Peyer's patch (tissue), 4 donors: ENCODE measurements at regions not wholly inside any gene's neighbourhood (a gene's known extent, or its start where the extent isn't known, plus 50 kb on each side); places are given as distances from the start of the nearest gene placed in this dataset.

Experiments
- DNase-seq, 3 donors: peaks; one replicate each; pipeline ENCODE4 v3.0.0-alpha.2; 2017 to 2019
- H3K27ac ChIP-seq, 4 donors: fragments of 200-600 bp; sonication (generic); one replicate each; pipeline ENCODE4 v1.5.1; 2016 to 2019
- H3K27me3 ChIP-seq, 2 donors: fragments of 200-600 bp; sonication (generic); one replicate each; pipeline ENCODE4 v1.5.1; 2019
- H3K36me3 ChIP-seq, 3 donors: fragments of 200-600 bp; sonication (generic); one replicate each; pipeline ENCODE4 v1.5.1; 2016 to 2019
- H3K4me1 ChIP-seq, 4 donors: fragments of 200-600 bp; sonication (generic); one replicate each; pipeline ENCODE4 v1.5.1; 2016 to 2019
- H3K4me3 ChIP-seq, 4 donors: fragments of 200-600 bp; sonication (generic); 1 replicate in 3 of 4; 2 replicates in 1 of 4; pipeline ENCODE4 v1.5.1; 2016 to 2019; ENCODE audit warnings: mild to moderate bottlenecking in 1 of 4
- H3K9me3 ChIP-seq, 4 donors: fragments of 200-600 bp; sonication (generic); one replicate each; pipeline ENCODE4 v1.5.1; 2016 to 2019; ENCODE audit warnings: mild to moderate bottlenecking in 1 of 4
- CTCF ChIP-seq, 6 experiments: fragments of 450-650 bp in 4 of 6; fragments of 200-600 bp in 2 of 6; sonication (generic) in 1 of 6; IDR thresholded peaks; one replicate each; pipeline ENCODE4 v1.5.1; 2017 to 2019; ENCODE audit warnings: antibody characterized with exemption in 6 of 6, mild to moderate bottlenecking in 3 of 6, moderate library complexity in 1 of 6
- POLR2A ChIP-seq, 2 donors: fragments of 450-650 bp; IDR thresholded peaks; one replicate each; pipeline ENCODE4 v1.5.1; 2017; ENCODE audit warnings: antibody characterized with exemption in 2 of 2, mild to moderate bottlenecking in 2 of 2, moderate library complexity in 2 of 2

GRCh38 chr20:53755733-53756531, 162.3 kb upstream of the ZNF217 start:
- Histone ChIP-seq H3K4me1 (peaks cover 0 to 28% (median 18%) of the 10 kb centered on the region in 4 donors), H3K27me3 (no peaks in the 10 kb centered on the region), H3K27ac (no peak overlapping the region), H3K4me3 (no peak overlapping the region), H3K36me3 (no peaks in the 10 kb centered on the region), H3K9me3 (no peaks in the 10 kb centered on the region)
- TF ChIP-seq CTCF (IDR thresholded peaks at IDR 0.05), result no peak
- no peak for TF ChIP-seq POLR2A (IDR thresholded peaks at IDR 0.05)
- no peak for DNase-seq

GRCh38 chr20:53753880-53754459, 160.3 kb upstream of the ZNF217 start:
- TF ChIP-seq CTCF (IDR thresholded peaks at IDR 0.05) (no peak), POLR2A (IDR thresholded peaks at IDR 0.05) (no peak)
- Histone ChIP-seq H3K4me3 (peak overlapping the region in 1 of 4 donors; percentile 28), H3K27ac (peak overlapping the region; percentile 38 to 79 (median 56)), H3K4me1 (peaks cover 0 to 32% (median 19%) of the 10 kb centered on the region in 4 donors), H3K36me3 (no peaks in the 10 kb centered on the region), H3K27me3 (no peaks in the 10 kb centered on the region), H3K9me3 (no peaks in the 10 kb centered on the region)
- no peak for DNase-seq

GRCh38 chr20:53752971-53753879, 159.6 kb upstream of the ZNF217 start:
- H3K36me3 ChIP-seq, result no peaks in the 10 kb centered on the region
- peak overlapping the region in 1 of 4 donors; percentile 28 for H3K4me3 ChIP-seq
- H3K9me3 ChIP-seq, result no peaks in the 10 kb centered on the region
- no peaks in the 10 kb centered on the region for H3K27me3 ChIP-seq
- H3K4me1 ChIP-seq, result peaks cover 0 to 32% (median 19%) of the 10 kb centered on the region in 4 donors
- TF ChIP-seq CTCF (IDR thresholded peaks at IDR 0.05), result no peak
- TF ChIP-seq POLR2A (IDR thresholded peaks at IDR 0.05), result no peak
- H3K27ac ChIP-seq, result peak overlapping the region; percentile 46 to 79 (median 59)
- DNase-seq, result no peak

- no peak for DNase-seq
- H3K36me3 ChIP-seq, result no peaks in the 10 kb centered on the region
- H3K9me3 ChIP-seq, result no peaks in the 10 kb centered on the region
- peak overlapping the region; percentile 47 to 79 (median 58) for H3K27ac ChIP-seq
- H3K4me1 ChIP-seq, result peaks cover 0 to 32% (median 19%) of the 10 kb centered on the region in 4 donors
- no peak overlapping the region for H3K4me3 ChIP-seq
- TF ChIP-seq POLR2A (IDR thresholded peaks at IDR 0.05) (no peak), CTCF (IDR thresholded peaks at IDR 0.05) (no peak)
- no peaks in the 10 kb centered on the region for H3K27me3 ChIP-seq
Measured at GRCh38 chr20:53752583-53752970, 158.9 kb upstream of the ZNF217 start.

- H3K4me1 ChIP-seq, result peaks cover 0 to 32% (median 19%) of the 10 kb centered on the region in 4 donors
- H3K36me3 ChIP-seq, result no peaks in the 10 kb centered on the region
- no peaks in the 10 kb centered on the region for H3K27me3 ChIP-seq
- DNase-seq, result no peak
- TF ChIP-seq POLR2A (IDR thresholded peaks at IDR 0.05) (no peak), CTCF (IDR thresholded peaks at IDR 0.05) (no peak)
- H3K4me3 ChIP-seq, result no peak overlapping the region
- H3K27ac ChIP-seq, result peak overlapping the region; percentile 51 to 79 (median 72)
- no peaks in the 10 kb centered on the region for H3K9me3 ChIP-seq
Measured at GRCh38 chr20:53751620-53752318, 158.1 kb upstream of the ZNF217 start.
